Trophoblast cell (in vitro differentiated cells and primary cell): ENCODE measurements at regions not wholly inside any gene's neighbourhood (a gene's known extent, or its start where the extent isn't known, plus 50 kb on each side); places are given as distances from the start of the nearest gene placed in this dataset.

Experiments
- DNase-seq, 2 donors: peaks; one replicate each; pipeline ENCODE4 v3.0.0-alpha.2; 2016
- H2AFZ ChIP-seq: 2 replicates; pipeline ENCODE4 v1.6.1; 2013; ENCODE audit warnings: low read length, moderate library complexity, mild to moderate bottlenecking; ENCODE audit not compliant: insufficient read depth, poor library complexity
- H2AK5ac ChIP-seq: 2 replicates; pipeline ENCODE4 v1.6.1; 2013; ENCODE audit warnings: mild to moderate bottlenecking, low read length
- H2BK120ac ChIP-seq: 2 replicates; pipeline ENCODE4 v1.6.1; 2013; ENCODE audit warnings: low read length, mild to moderate bottlenecking, moderate library complexity; ENCODE audit not compliant: insufficient read depth, poor library complexity
- H2BK12ac ChIP-seq: 2 replicates; pipeline ENCODE4 v1.6.1; 2013; ENCODE audit warnings: mild to moderate bottlenecking, low read length, moderate library complexity
- H2BK5ac ChIP-seq: 2 replicates; pipeline ENCODE4 v1.6.1; 2013; ENCODE audit warnings: low read length, low read depth, moderate library complexity, mild to moderate bottlenecking; ENCODE audit not compliant: poor library complexity
- H3K14ac ChIP-seq: 2 replicates; pipeline ENCODE4 v1.6.1; 2013; ENCODE audit warnings: mild to moderate bottlenecking, low read length
- H3K18ac ChIP-seq: 2 replicates; pipeline ENCODE4 v1.6.1; 2013; ENCODE audit warnings: mild to moderate bottlenecking, low read length
- H3K23ac ChIP-seq: 2 replicates; pipeline ENCODE4 v1.6.1; 2013; ENCODE audit warnings: low read length
- H3K27ac ChIP-seq: 2 replicates; pipeline ENCODE4 v1.5.1; 2013; ENCODE audit warnings: low read depth, mild to moderate bottlenecking, inconsistent platforms, low read length, moderate library complexity
- H3K27me3 ChIP-seq: 2 replicates; pipeline ENCODE4 v1.6.1; 2013; ENCODE audit warnings: inconsistent platforms, mild to moderate bottlenecking, low read length, moderate library complexity; ENCODE audit not compliant: insufficient read depth
- H3K36me3 ChIP-seq, 2 experiments: 1 replicate in 1 of 2; 2 replicates in 1 of 2; pipeline ENCODE4 v1.6.1; 2013; ENCODE audit warnings: low read length in 2 of 2, mild to moderate bottlenecking in 2 of 2, moderate library complexity in 1 of 2; ENCODE audit not compliant: insufficient read depth in 2 of 2, control insufficient read depth in 1 of 2
- H3K4ac ChIP-seq: 2 replicates; pipeline ENCODE4 v1.6.1; 2013; ENCODE audit warnings: low read depth, mild to moderate bottlenecking, low read length, moderate library complexity
- H3K4me1 ChIP-seq, 2 experiments: 1 replicate in 1 of 2; 2 replicates in 1 of 2; pipeline ENCODE4 v1.6.1; 2013; ENCODE audit warnings: low read length in 2 of 2, mild to moderate bottlenecking in 2 of 2, moderate library complexity in 1 of 2; ENCODE audit not compliant: insufficient read depth in 2 of 2, control insufficient read depth in 1 of 2
- H3K4me2 ChIP-seq: 2 replicates; pipeline ENCODE4 v1.6.1; 2013; ENCODE audit warnings: inconsistent platforms, mild to moderate bottlenecking, low read length, moderate library complexity
- H3K4me3 ChIP-seq: 2 replicates; pipeline ENCODE4 v1.5.1; 2013; ENCODE audit warnings: mild to moderate bottlenecking, low read depth, low read length, inconsistent platforms
- H3K79me1 ChIP-seq: one replicate; pipeline ENCODE4 v1.6.1; 2013; ENCODE audit warnings: low read length
- H3K79me2 ChIP-seq: 2 replicates; pipeline ENCODE4 v1.6.1; 2013; ENCODE audit warnings: low read length, mild to moderate bottlenecking; ENCODE audit not compliant: control insufficient read depth, insufficient read depth, poor library complexity
- H3K9ac ChIP-seq: 2 replicates; pipeline ENCODE4 v1.6.1; 2013; ENCODE audit warnings: mild to moderate bottlenecking, low read length
- H3K9me3 ChIP-seq: 2 replicates; pipeline ENCODE4 v1.6.1; 2013; ENCODE audit warnings: low read depth, mild to moderate bottlenecking, control low read depth, inconsistent platforms, low read length; ENCODE audit not compliant: insufficient read depth
- H4K12ac ChIP-seq: 2 replicates; pipeline ENCODE4 v1.6.1; 2013; ENCODE audit warnings: low read depth, mild to moderate bottlenecking, low read length, moderate library complexity
- H4K8ac ChIP-seq: 2 replicates; pipeline ENCODE4 v1.6.1; 2013; ENCODE audit warnings: low read depth, mild to moderate bottlenecking, low read length, moderate library complexity
- H4K91ac ChIP-seq: one replicate; pipeline ENCODE4 v1.6.1; 2013; ENCODE audit warnings: low read depth, mild to moderate bottlenecking, low read length, moderate library complexity
- WGBS: extraction: QIAGEN DNeasy Blood & Tissue Kit; methylation state at CpG from one replicate; pipeline ENCODE4 v1.1.7; 2013; ENCODE audit warnings: missing lambda C conversion rate; ENCODE audit not compliant: insufficient read length, insufficient coverage; ENCODE audit errors: extremely low coverage; 5-methylcytosine and 5-hydroxymethylcytosine counted together

DNA sequence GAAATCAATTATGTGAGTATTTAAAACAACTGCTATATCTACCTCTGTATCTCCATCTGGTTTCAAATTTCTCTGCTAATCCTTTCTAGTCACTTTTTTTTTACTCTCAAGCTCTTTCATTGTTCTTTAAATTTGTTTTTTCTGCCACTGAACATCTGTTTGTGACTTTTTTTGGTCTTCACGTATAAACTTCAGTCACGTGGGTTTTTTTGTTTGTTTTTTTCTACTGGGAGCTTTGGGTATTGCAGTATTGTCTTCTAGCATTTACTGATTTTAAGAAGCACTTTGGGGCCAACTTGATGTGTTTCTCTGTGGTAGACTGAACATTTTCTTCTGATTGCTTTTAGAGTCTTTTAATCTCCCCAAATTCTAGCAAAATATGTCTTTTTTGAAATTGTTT lies 262.6 kb upstream of the RXFP2 start:
- Histone ChIP-seq H3K4ac (no peak overlapping the region), H2AFZ (no peak overlapping the region), H3K18ac (no peak overlapping the region), H3K79me2 (no peaks in the 10 kb centered on the region), H4K91ac (no peak overlapping the region), H3K79me1 (no peaks in the 10 kb centered on the region), H4K8ac (no peak overlapping the region), H2BK120ac (no peak overlapping the region), H2BK5ac (no peak overlapping the region), H3K14ac (no peak overlapping the region), H2AK5ac (no peak overlapping the region), H3K27me3 (no peaks in the 10 kb centered on the region), H3K4me2 (no peak overlapping the region), H2BK12ac (no peak overlapping the region), H3K4me3 (no peak overlapping the region), H3K9me3 (no peaks in the 10 kb centered on the region), H4K12ac (no peak overlapping the region), H3K23ac (no peak overlapping the region), H3K36me3 (no peaks in the 10 kb centered on the region), H3K9ac (no peak overlapping the region), H3K4me1 (no peaks in the 10 kb centered on the region), H3K27ac (no peak overlapping the region)
- WGBS, result no CpG with 5 or more reads among the region's 2 CpGs
- DNase-seq, result no peak

DNA sequence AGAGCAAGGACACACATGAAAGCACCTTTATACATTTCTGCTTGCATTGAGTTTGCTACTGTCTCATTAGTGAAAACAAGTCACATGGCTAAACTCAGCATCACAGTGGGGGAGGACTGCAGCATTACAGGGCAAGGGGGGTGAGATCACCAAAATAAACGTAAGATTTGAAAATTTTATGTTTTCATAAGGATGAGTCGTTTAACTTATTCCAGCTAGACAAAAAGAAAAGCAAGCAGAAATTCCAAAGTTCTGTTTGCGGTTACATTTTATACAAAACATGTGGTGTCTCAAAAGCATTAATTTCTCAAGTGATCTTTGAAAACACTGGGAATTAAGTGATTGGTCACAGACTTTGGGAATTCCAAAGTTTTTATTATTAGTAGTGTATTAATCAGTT lies 261.4 kb upstream of the RXFP2 start:
- H3K4me3 ChIP-seq, result no peak overlapping the region
- no peak overlapping the region for H4K91ac ChIP-seq
- H2BK12ac ChIP-seq, result no peak overlapping the region
- H3K4me2 ChIP-seq, result no peak overlapping the region
- H3K18ac ChIP-seq, result no peak overlapping the region
- H2AFZ ChIP-seq, result no peak overlapping the region
- H3K14ac ChIP-seq, result no peak overlapping the region
- no peak overlapping the region for H4K8ac ChIP-seq
- H3K4me1 ChIP-seq, result no peaks in the 10 kb centered on the region
- no peaks in the 10 kb centered on the region for H3K9me3 ChIP-seq
- H3K36me3 ChIP-seq, result no peaks in the 10 kb centered on the region
- no CpG with 5 or more reads among the region's 3 CpGs for whole genome bisulfite sequencing
- no peak overlapping the region for H4K12ac ChIP-seq
- H3K4ac ChIP-seq, result no peak overlapping the region
- no peaks in the 10 kb centered on the region for H3K27me3 ChIP-seq
- no peak overlapping the region for H2BK5ac ChIP-seq
- DNase-seq, result no peak
- H3K9ac ChIP-seq, result no peak overlapping the region
- H2AK5ac ChIP-seq, result no peak overlapping the region
- H3K27ac ChIP-seq, result no peak overlapping the region
- H3K79me2 ChIP-seq, result no peaks in the 10 kb centered on the region
- H3K23ac ChIP-seq, result no peak overlapping the region
- H2BK120ac ChIP-seq, result no peak overlapping the region
- H3K79me1 ChIP-seq, result no peaks in the 10 kb centered on the region

GRCh38 chr13:31485183-31485582 lies 254.1 kb upstream of the RXFP2 start:
- Histone ChIP-seq H3K36me3 (no peaks in the 10 kb centered on the region), H3K4ac (no peak overlapping the region), H2AFZ (no peak overlapping the region), H3K14ac (no peak overlapping the region), H3K79me1 (no peaks in the 10 kb centered on the region), H3K27me3 (no peaks in the 10 kb centered on the region), H3K27ac (no peak overlapping the region), H3K18ac (no peak overlapping the region), H3K23ac (no peak overlapping the region), H2BK12ac (no peak overlapping the region), H3K4me2 (no peak overlapping the region), H3K4me1 (no peaks in the 10 kb centered on the region), H2AK5ac (no peak overlapping the region), H3K9ac (no peak overlapping the region), H3K9me3 (no peaks in the 10 kb centered on the region), H4K91ac (no peak overlapping the region), H2BK120ac (no peak overlapping the region), H2BK5ac (no peak overlapping the region), H4K8ac (no peak overlapping the region), H4K12ac (no peak overlapping the region), H3K79me2 (no peaks in the 10 kb centered on the region), H3K4me3 (no peak overlapping the region)
- DNase-seq, result no peak
- WGBS, result no CpG with 5 or more reads among the region's 2 CpGs

GRCh38 chr13:31485651-31486051 lies 253.7 kb upstream of the RXFP2 start:
- H2AFZ ChIP-seq, result no peak overlapping the region
- no peak overlapping the region for H2BK120ac ChIP-seq
- H4K91ac ChIP-seq, result no peak overlapping the region
- no peak overlapping the region for H3K9ac ChIP-seq
- H3K9me3 ChIP-seq, result no peaks in the 10 kb centered on the region
- no peaks in the 10 kb centered on the region for H3K79me1 ChIP-seq
- no peak overlapping the region for H3K4ac ChIP-seq
- H4K12ac ChIP-seq, result no peak overlapping the region
- no peak overlapping the region for H4K8ac ChIP-seq
- H3K23ac ChIP-seq, result no peak overlapping the region
- H3K4me2 ChIP-seq, result no peak overlapping the region
- DNase-seq, result peak; percentile 40 to 77
- H3K18ac ChIP-seq, result no peak overlapping the region
- H2BK12ac ChIP-seq, result no peak overlapping the region
- no peaks in the 10 kb centered on the region for H3K27me3 ChIP-seq
- H3K36me3 ChIP-seq, result no peaks in the 10 kb centered on the region
- no CpG with 5 or more reads among the region's 4 CpGs for WGBS
- no peak overlapping the region for H3K14ac ChIP-seq
- H3K4me1 ChIP-seq, result no peaks in the 10 kb centered on the region
- no peak overlapping the region for H2BK5ac ChIP-seq
- H3K4me3 ChIP-seq, result no peak overlapping the region
- no peak overlapping the region for H3K27ac ChIP-seq
- no peak overlapping the region for H2AK5ac ChIP-seq
- H3K79me2 ChIP-seq, result no peaks in the 10 kb centered on the region
